ENCODE measurements at regions not wholly inside any gene's neighbourhood (a gene's known extent, or its start where the extent isn't known, plus 50 kb on each side); places are given as distances from the start of the nearest gene placed in this dataset. TPM values are rescaled to one million over a fixed set of nuclear protein-coding genes. Genes with fewer than 3 reads are reported as not detected.
A peak's percentile ranks its signal among the peaks of the same experiment; 100 is the strongest.

- H3K4me3 ChIP-seq (ENCODE audit: low read depth, low read length): no peak overlapping the region
- H3K4me1 ChIP-seq (ENCODE audit: control insufficient read depth, insufficient read depth, low read length): no peaks in the 10 kb centered on the region
- WGBS (ENCODE audit: insufficient coverage): no CpG with 5 or more reads among the region's 1 CpG
- peaks cover 4% of the 10 kb centered on the region for H3K9me3 ChIP-seq (ENCODE audit: control insufficient read depth, insufficient read depth, low read length)
- no peak overlapping the region for H3K27ac ChIP-seq (ENCODE audit: low read depth, low read length)
- DNase-seq (ENCODE audit: low read depth in 4 of 6, low spot score in 6 of 6): peak; percentile 21 to 87 (median 30)
- H3K27me3 ChIP-seq (ENCODE audit: control insufficient read depth, insufficient read depth, low read length): no peaks in the 10 kb centered on the region
- no peaks in the 10 kb centered on the region for H3K36me3 ChIP-seq (ENCODE audit: control insufficient read depth, insufficient read depth, low read length)
These were observed 64.2 kb upstream of the SLC35B3 start for GRCh38 chr6:8499540-8499939.

- 87% methylated on average over 3 of the region's 5 CpGs for WGBS (ENCODE audit: insufficient coverage)
- H3K27ac ChIP-seq (ENCODE audit: low read depth, low read length): no peak overlapping the region
- H3K36me3 ChIP-seq (ENCODE audit: control insufficient read depth, insufficient read depth, low read length): no peaks in the 10 kb centered on the region
- no peaks in the 10 kb centered on the region for H3K27me3 ChIP-seq (ENCODE audit: control insufficient read depth, insufficient read depth, low read length)
- no peaks in the 10 kb centered on the region for H3K4me1 ChIP-seq (ENCODE audit: control insufficient read depth, insufficient read depth, low read length)
- H3K4me3 ChIP-seq (ENCODE audit: low read depth, low read length): no peak overlapping the region
- peaks cover 4% of the 10 kb centered on the region for H3K9me3 ChIP-seq (ENCODE audit: control insufficient read depth, insufficient read depth, low read length)
- no peak for DNase-seq (ENCODE audit: low read depth in 4 of 6, low spot score in 6 of 6)
These were observed 59.4 kb upstream of the SLC35B3 start for GRCh38 chr6:8494730-8495129.

GRCh38 chr6:8492536-8493133, 57.3 kb upstream of the SLC35B3 start:
- Histone ChIP-seq H3K27ac (ENCODE audit: low read depth, low read length) (no peak overlapping the region), H3K4me3 (ENCODE audit: low read depth, low read length) (no peak overlapping the region), H3K27me3 (ENCODE audit: control insufficient read depth, insufficient read depth, low read length) (no peaks in the 10 kb centered on the region), H3K36me3 (ENCODE audit: control insufficient read depth, insufficient read depth, low read length) (no peaks in the 10 kb centered on the region), H3K4me1 (ENCODE audit: control insufficient read depth, insufficient read depth, low read length) (no peaks in the 10 kb centered on the region), H3K9me3 (ENCODE audit: control insufficient read depth, insufficient read depth, low read length) (peaks cover 4% of the 10 kb centered on the region)
- no peak for DNase-seq (ENCODE audit: low read depth in 4 of 6, low spot score in 6 of 6)
- WGBS (ENCODE audit: insufficient coverage): no CpG with 5 or more reads among the region's 2 CpGs

Small RNA genes in the stretch of these regions (small RNA-seq; reads per million reads assigned to genes)
- not detected for gene RF02101 (ENCODE audit: low replicate concordance)
- not detected for gene RNU6ATAC21P (ENCODE audit: low replicate concordance)

All from spinal cord (tissue), 10 donors.